HCT116 (cell line): ENCODE measurements at regions not wholly inside any gene's neighbourhood (a gene's known extent, or its start where the extent isn't known, plus 50 kb on each side); places are given as distances from the start of the nearest gene placed in this dataset.
"Not testable (repeated sequence)": the region's sequence is repeated elsewhere in the genome, so short reads cannot be mapped to it uniquely, and the experiment has no call there.

Experiments
- CTCF ChIP-seq, 3 experiments: fragments of 200-600 bp in 1 of 3; sonication (generic) in 1 of 3; IDR thresholded peaks in 2 of 3; conservative IDR thresholded peaks in 1 of 3; 2 replicates each; pipeline ENCODE4 v1.5.1; 2012 to 2017; ENCODE audit warnings: low read depth in 2 of 3, low read length in 2 of 3, antibody characterized with exemption in 1 of 3, borderline replicate concordance in 1 of 3, control low read depth in 1 of 3, mild to moderate bottlenecking in 1 of 3, mixed read lengths in 1 of 3, mixed run types in 1 of 3, moderate library complexity in 1 of 3; ENCODE audit not compliant: insufficient read depth in 1 of 3
- EGR1 ChIP-seq: IDR thresholded peaks from 2 replicates; pipeline ENCODE4 v1.6.1; 2012; ENCODE audit warnings: low read depth
- EZH2 ChIP-seq: fragments of 200-600 bp; sonication (generic); IDR thresholded peaks from 2 replicates; pipeline ENCODE4 v1.6.1; 2017; ENCODE audit warnings: antibody characterized with exemption, mixed run types

- TF ChIP-seq EZH2; EGR1; CTCF (IDR thresholded peaks at IDR 0.05 in 2 of 3, conservative IDR thresholded peaks at IDR 0.05 in 1 of 3; ENCODE audit: borderline replicate concordance in 1 of 3, insufficient read depth in 1 of 3, low read depth in 2 of 3, low read length in 2 of 3): not testable (repeated sequence)
These were observed 279.6 kb downstream of the POTED start for GRCh38 chr21:13889176-13889575.
